HepG2 (cell line): ENCODE measurements at regions not wholly inside any gene's neighbourhood (a gene's known extent, or its start where the extent isn't known, plus 50 kb on each side); places are given as distances from the start of the nearest gene placed in this dataset.
"Not testable (repeated sequence)": the region's sequence is repeated elsewhere in the genome, so short reads cannot be mapped to it uniquely, and the experiment has no call there.

Source experiments
- AFF4 ChIP-seq: sonication (generic); formaldehyde crosslinking; IDR thresholded peaks from 2 replicates; pipeline ENCODE4 v1.4.0; 2020; ENCODE audit warnings: missing genetic modification reagents
- FOSL2 ChIP-seq: sonication (generic); formaldehyde crosslinking; IDR thresholded peaks from 2 replicates; pipeline ENCODE4 v1.4.0; 2020; ENCODE audit warnings: missing genetic modification reagents
- MLX ChIP-seq: IDR thresholded peaks from 2 replicates; pipeline ENCODE4 v1.6.1; 2016

GRCh38 chr7:76969892-76970291, 62.3 kb downstream of the SPDYE17 start:
- TF ChIP-seq FOSL2; MLX (CRISPR knock-in tag); AFF4: not testable (repeated sequence)
